ENCODE measurements at regions not wholly inside any gene's neighbourhood (a gene's known extent, or its start where the extent isn't known, plus 50 kb on each side); places are given as distances from the start of the nearest gene placed in this dataset.

DNA sequence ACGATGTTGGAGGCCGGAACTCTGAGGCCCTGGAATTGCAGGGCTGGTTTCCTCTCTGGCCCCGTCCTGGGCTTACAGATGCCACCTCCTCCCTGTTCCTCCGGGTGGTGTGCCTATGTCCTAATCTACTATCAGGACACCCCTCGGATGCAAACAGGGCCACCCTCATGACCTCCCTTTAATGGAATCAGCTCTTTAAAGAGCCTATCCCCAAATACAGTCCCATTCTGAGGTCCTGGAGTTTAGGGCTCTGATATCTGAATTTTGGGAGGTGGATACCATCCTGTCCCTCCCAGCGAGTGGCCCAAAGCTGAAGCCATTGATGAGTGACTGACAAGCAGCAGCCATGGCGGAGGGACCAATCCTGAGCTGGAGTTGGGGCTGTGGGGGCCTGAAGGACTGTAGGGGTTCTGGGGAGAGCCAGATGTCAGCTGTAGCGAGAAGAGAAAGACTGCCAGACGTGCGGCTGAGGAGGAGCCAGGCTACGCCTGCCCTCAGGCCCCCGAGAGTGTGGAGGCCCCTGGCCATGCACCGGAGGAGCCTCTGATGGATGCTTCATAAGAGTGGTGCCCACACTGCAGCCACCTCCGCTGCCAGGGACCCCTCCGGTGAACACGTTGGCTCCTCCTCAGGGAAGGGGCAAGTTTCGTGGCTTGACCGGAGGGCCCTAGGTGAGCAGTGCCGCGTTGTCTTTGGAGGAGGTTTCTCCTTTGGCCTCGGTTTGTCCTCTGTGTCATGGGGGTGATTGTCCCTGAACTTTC, 100.2 kb downstream of the KIF26A start:
- Histone ChIP-seq H3K4me1 (replicated peaks in 1 of 2; ENCODE audit: control insufficient read depth in 2 of 2, insufficient read depth in 2 of 2, low read length in 2 of 2) (no peaks in the 10 kb centered on the region), H3K9me1 (ENCODE audit: control insufficient read depth, insufficient read depth, low read length) (no peaks in the 10 kb centered on the region), H3K9ac (ENCODE audit: insufficient read depth in 1 of 2, low read depth in 2 of 2, low read length in 2 of 2) (no peak overlapping the region), H2AFZ (ENCODE audit: low read depth, low read length) (no peak overlapping the region), H3K27ac (ENCODE audit: extremely low read depth, low read depth, low read length) (no peak overlapping the region), H3K4me2 (ENCODE audit: insufficient read depth, low read length) (no peak overlapping the region), H3K4me3 (no peak overlapping the region), H4K20me1 (replicated peaks; ENCODE audit: control insufficient read depth, insufficient read depth, low read length) (no peaks in the 10 kb centered on the region), H3K79me2 (ENCODE audit: control insufficient read depth, insufficient read depth, low read length) (no peaks in the 10 kb centered on the region), H3K36me3 (ENCODE audit: control insufficient read depth, insufficient read depth, low read length) (no peaks in the 10 kb centered on the region), H3K27me3 (ENCODE audit: control insufficient read depth in 2 of 2, insufficient read depth in 2 of 2, low read length in 2 of 2) (no peaks in the 10 kb centered on the region), H3K9me3 (replicated peaks; ENCODE audit: control insufficient read depth, insufficient read depth, low read depth, low read length) (no peaks in the 10 kb centered on the region)
- BruUV-seq (replicated peaks), result no TSS peak
- ChIA-PET CTCF (ENCODE audit: low intra/inter-chr PET ratio) (no interaction called here), POLR2A (no interaction called here)
- FAIRE-seq (no peak), DNase-seq (ENCODE audit: extremely low read depth in 1 of 4, low spot score in 3 of 4) (no peak), ATAC-seq (no peak)
- intact Hi-C loops (cut with micrococcal nuclease), result no loop called here
- WGBS (ENCODE audit: insufficient coverage, low coverage, missing lambda C conversion rate), result 0% methylated on average over 10 of the region's 21 CpGs
- in situ Hi-C loops (cut with MboI), result no loop called here
- TF ChIP-seq KLF6 (CRISPR knock-in tag; IDR thresholded peaks at IDR 0.05; ENCODE audit: borderline replicate concordance) (no peak), BRF1 (IDR thresholded peaks at IDR 0.05; ENCODE audit: borderline replicate concordance, extremely low read depth, insufficient read length) (no peak), ZC3H8 (IDR thresholded peaks at IDR 0.05) (no peak), TBP (optimal IDR thresholded peaks at IDR 0.05; ENCODE audit: low read depth, low read length) (no peak)
- TF ChIP-seq, protein P1, sequence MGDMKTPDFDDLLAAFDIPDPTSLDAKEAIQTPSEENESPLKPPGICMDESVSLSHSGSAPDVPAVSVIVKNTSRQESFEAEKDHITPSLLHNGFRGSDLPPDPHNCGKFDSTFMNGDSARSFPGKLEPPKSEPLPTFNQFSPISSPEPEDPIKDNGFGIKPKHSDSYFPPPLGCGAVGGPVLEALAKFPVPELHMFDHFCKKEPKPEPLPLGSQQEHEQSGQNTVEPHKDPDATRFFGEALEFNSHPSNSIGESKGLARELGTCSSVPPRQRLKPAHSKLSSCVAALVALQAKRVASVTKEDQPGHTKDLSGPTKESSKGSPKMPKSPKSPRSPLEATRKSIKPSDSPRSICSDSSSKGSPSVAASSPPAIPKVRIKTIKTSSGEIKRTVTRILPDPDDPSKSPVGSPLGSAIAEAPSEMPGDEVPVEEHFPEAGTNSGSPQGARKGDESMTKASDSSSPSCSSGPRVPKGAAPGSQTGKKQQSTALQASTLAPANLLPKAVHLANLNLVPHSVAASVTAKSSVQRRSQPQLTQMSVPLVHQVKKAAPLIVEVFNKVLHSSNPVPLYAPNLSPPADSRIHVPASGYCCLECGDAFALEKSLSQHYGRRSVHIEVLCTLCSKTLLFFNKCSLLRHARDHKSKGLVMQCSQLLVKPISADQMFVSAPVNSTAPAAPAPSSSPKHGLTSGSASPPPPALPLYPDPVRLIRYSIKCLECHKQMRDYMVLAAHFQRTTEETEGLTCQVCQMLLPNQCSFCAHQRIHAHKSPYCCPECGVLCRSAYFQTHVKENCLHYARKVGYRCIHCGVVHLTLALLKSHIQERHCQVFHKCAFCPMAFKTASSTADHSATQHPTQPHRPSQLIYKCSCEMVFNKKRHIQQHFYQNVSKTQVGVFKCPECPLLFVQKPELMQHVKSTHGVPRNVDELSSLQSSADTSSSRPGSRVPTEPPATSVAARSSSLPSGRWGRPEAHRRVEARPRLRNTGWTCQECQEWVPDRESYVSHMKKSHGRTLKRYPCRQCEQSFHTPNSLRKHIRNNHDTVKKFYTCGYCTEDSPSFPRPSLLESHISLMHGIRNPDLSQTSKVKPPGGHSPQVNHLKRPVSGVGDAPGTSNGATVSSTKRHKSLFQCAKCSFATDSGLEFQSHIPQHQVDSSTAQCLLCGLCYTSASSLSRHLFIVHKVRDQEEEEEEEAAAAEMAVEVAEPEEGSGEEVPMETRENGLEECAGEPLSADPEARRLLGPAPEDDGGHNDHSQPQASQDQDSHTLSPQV (IDR thresholded peaks at IDR 0.05), result no peak
- TF ChIP-seq, protein P2, sequence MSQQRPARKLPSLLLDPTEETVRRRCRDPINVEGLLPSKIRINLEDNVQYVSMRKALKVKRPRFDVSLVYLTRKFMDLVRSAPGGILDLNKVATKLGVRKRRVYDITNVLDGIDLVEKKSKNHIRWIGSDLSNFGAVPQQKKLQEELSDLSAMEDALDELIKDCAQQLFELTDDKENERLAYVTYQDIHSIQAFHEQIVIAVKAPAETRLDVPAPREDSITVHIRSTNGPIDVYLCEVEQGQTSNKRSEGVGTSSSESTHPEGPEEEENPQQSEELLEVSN (IDR thresholded peaks at IDR 0.05; ENCODE audit: borderline replicate concordance in 1 of 2, extremely low read depth in 1 of 2, insufficient read depth in 1 of 2, insufficient read length in 1 of 2, low read depth in 1 of 2, low read length in 1 of 2, poor library complexity in 1 of 2, severe bottlenecking in 1 of 2), result no peak
- TF ChIP-seq, protein P3, sequence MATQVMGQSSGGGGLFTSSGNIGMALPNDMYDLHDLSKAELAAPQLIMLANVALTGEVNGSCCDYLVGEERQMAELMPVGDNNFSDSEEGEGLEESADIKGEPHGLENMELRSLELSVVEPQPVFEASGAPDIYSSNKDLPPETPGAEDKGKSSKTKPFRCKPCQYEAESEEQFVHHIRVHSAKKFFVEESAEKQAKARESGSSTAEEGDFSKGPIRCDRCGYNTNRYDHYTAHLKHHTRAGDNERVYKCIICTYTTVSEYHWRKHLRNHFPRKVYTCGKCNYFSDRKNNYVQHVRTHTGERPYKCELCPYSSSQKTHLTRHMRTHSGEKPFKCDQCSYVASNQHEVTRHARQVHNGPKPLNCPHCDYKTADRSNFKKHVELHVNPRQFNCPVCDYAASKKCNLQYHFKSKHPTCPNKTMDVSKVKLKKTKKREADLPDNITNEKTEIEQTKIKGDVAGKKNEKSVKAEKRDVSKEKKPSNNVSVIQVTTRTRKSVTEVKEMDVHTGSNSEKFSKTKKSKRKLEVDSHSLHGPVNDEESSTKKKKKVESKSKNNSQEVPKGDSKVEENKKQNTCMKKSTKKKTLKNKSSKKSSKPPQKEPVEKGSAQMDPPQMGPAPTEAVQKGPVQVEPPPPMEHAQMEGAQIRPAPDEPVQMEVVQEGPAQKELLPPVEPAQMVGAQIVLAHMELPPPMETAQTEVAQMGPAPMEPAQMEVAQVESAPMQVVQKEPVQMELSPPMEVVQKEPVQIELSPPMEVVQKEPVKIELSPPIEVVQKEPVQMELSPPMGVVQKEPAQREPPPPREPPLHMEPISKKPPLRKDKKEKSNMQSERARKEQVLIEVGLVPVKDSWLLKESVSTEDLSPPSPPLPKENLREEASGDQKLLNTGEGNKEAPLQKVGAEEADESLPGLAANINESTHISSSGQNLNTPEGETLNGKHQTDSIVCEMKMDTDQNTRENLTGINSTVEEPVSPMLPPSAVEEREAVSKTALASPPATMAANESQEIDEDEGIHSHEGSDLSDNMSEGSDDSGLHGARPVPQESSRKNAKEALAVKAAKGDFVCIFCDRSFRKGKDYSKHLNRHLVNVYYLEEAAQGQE (IDR thresholded peaks at IDR 0.05; ENCODE audit: borderline replicate concordance), result no peak
- TF ChIP-seq, protein P3 (CRISPR knock-in tag; IDR thresholded peaks at IDR 0.05; ENCODE audit: low read depth), result no peak

Measured in K562 (cell line).